SW 1271 (cell line): ENCODE measurements at regions not wholly inside any gene's neighbourhood (a gene's known extent, or its start where the extent isn't known, plus 50 kb on each side); places are given as distances from the start of the nearest gene placed in this dataset.
"Not testable (repeated sequence)": the region's sequence is repeated elsewhere in the genome, so short reads cannot be mapped to it uniquely, and the experiment has no call there.

Experiments used
- DNase-seq, 2 experiments: peaks; one replicate each; lab custom pipeline; 2025; lab: John Stamatoyannopoulos, UW

- DNase-seq, result not testable (repeated sequence)
Measured at GRCh38 chr12:116327992-116328391, 50.5 kb upstream of the MED13L start.

- no peak for DNase-seq
Measured at GRCh38 chr12:116331876-116332275, 54.4 kb upstream of the MED13L start.

GRCh38 chr12:116332705-116333380 is 55.4 kb upstream of the MED13L start:
- DNase-seq, result no peak

GRCh38 chr12:116333402-116333801 is 55.9 kb upstream of the MED13L start:
- no peak for DNase-seq

GRCh38 chr12:116336542-116337065 is 59.1 kb upstream of the MED13L start:
- no peak for DNase-seq

- no peak for DNase-seq
Measured at GRCh38 chr12:116337312-116337711, 59.8 kb upstream of the MED13L start.

GRCh38 chr12:116338064-116338846 is 60.8 kb upstream of the MED13L start:
- DNase-seq, result no peak

GRCh38 chr12:116339062-116339461 is 61.6 kb upstream of the MED13L start:
- DNase-seq, result no peak

- no peak for DNase-seq
Measured at GRCh38 chr12:116339800-116340371, 62.4 kb upstream of the MED13L start.

- DNase-seq, result no peak
Measured at GRCh38 chr12:116343331-116343884, 65.9 kb upstream of the MED13L start.

GRCh38 chr12:116346222-116346621 is 68.7 kb upstream of the MED13L start:
- DNase-seq, result no peak

GRCh38 chr12:116346741-116347140 is 69.2 kb upstream of the MED13L start:
- DNase-seq, result no peak

GRCh38 chr12:116347265-116347664 is 69.8 kb upstream of the MED13L start:
- no peak for DNase-seq

- no peak for DNase-seq
Measured at GRCh38 chr12:116352315-116352835, 74.9 kb upstream of the MED13L start.

- no peak for DNase-seq
Measured at GRCh38 chr12:116353958-116354357, 76.5 kb upstream of the MED13L start.

GRCh38 chr12:116354534-116354933 is 77.0 kb upstream of the MED13L start:
- no peak for DNase-seq

GRCh38 chr12:116354950-116355783 is 77.7 kb upstream of the MED13L start:
- no peak for DNase-seq

GRCh38 chr12:116358536-116358892 is 81.0 kb upstream of the MED13L start:
- no peak for DNase-seq

GRCh38 chr12:116358893-116359761 is 81.6 kb upstream of the MED13L start:
- DNase-seq, result no peak

GRCh38 chr12:116360579-116361413 is 83.3 kb upstream of the MED13L start:
- DNase-seq, result no peak
